Endothelial cell (in vitro differentiated cells): ENCODE measurements at regions not wholly inside any gene's neighbourhood (a gene's known extent, or its start where the extent isn't known, plus 50 kb on each side); places are given as distances from the start of the nearest gene placed in this dataset.

Experiments used
- DNase-seq: peaks from one replicate; pipeline ENCODE4 v3.0.0; 2021; ENCODE audit warnings: low spot score
- H3K27ac Mint-ChIP-seq: one replicate; pipeline ENCODE4 v1.8.0; 2021; ENCODE audit warnings: mixed read lengths, inconsistent platforms; ENCODE audit not compliant: unreplicated experiment
- H3K27me3 Mint-ChIP-seq: one replicate; pipeline ENCODE4 v1.8.0; 2021; ENCODE audit warnings: mild to moderate bottlenecking, moderate library complexity, mixed read lengths, inconsistent platforms; ENCODE audit not compliant: unreplicated experiment
- H3K36me3 Mint-ChIP-seq: one replicate; pipeline ENCODE4 v1.8.0; 2021; ENCODE audit warnings: mild to moderate bottlenecking, low read depth, mixed read lengths, inconsistent platforms; ENCODE audit not compliant: unreplicated experiment
- H3K4me1 Mint-ChIP-seq: one replicate; pipeline ENCODE4 v1.8.0; 2021; ENCODE audit warnings: mild to moderate bottlenecking, mixed read lengths, inconsistent platforms; ENCODE audit not compliant: unreplicated experiment
- H3K4me3 Mint-ChIP-seq: one replicate; pipeline ENCODE4 v1.8.0; 2021; ENCODE audit warnings: mild to moderate bottlenecking, mixed read lengths, inconsistent platforms; ENCODE audit not compliant: unreplicated experiment
- H3K9me3 Mint-ChIP-seq: one replicate; pipeline ENCODE4 v1.8.0; 2021; ENCODE audit warnings: mixed read lengths, inconsistent platforms; ENCODE audit not compliant: unreplicated experiment
- CTCF ChIP-seq: fragments of 200-600 bp; sonication (generic); IDR thresholded peaks from one replicate; pipeline ENCODE4 v1.5.0; 2021; ENCODE audit warnings: antibody characterized with exemption; ENCODE audit not compliant: unreplicated experiment

GRCh38 chr6:1088492-1089001, 223.4 kb upstream of the FOXQ1 start:
- Mint-ChIP-seq H3K27ac (no peak overlapping the region), H3K27me3 (peaks cover 1% of the 10 kb centered on the region), H3K36me3 (no peaks in the 10 kb centered on the region), H3K4me3 (no peak overlapping the region), H3K9me3 (no peaks in the 10 kb centered on the region), H3K4me1 (no peaks in the 10 kb centered on the region)
- TF ChIP-seq CTCF = no peak
- no peak for DNase-seq

GRCh38 chr6:1087154-1087843, 224.6 kb upstream of the FOXQ1 start:
- Mint-ChIP-seq H3K27ac (no peak overlapping the region), H3K4me3 (no peak overlapping the region), H3K27me3 (peaks cover 1% of the 10 kb centered on the region), H3K36me3 (no peaks in the 10 kb centered on the region), H3K4me1 (no peaks in the 10 kb centered on the region), H3K9me3 (no peaks in the 10 kb centered on the region)
- no peak for TF ChIP-seq CTCF
- DNase-seq = no peak

GRCh38 chr6:1086446-1087153, 225.3 kb upstream of the FOXQ1 start:
- H3K27ac Mint-ChIP-seq = no peak overlapping the region
- H3K36me3 Mint-ChIP-seq = no peaks in the 10 kb centered on the region
- H3K27me3 Mint-ChIP-seq = peaks cover 1% of the 10 kb centered on the region
- no peak for TF ChIP-seq CTCF
- H3K9me3 Mint-ChIP-seq = no peaks in the 10 kb centered on the region
- no peak overlapping the region for H3K4me3 Mint-ChIP-seq
- peaks cover 5% of the 10 kb centered on the region for H3K4me1 Mint-ChIP-seq
- DNase-seq = no peak

- no peak for TF ChIP-seq CTCF
- Mint-ChIP-seq H3K36me3 (no peaks in the 10 kb centered on the region), H3K4me1 (peaks cover 10% of the 10 kb centered on the region), H3K27ac (no peak overlapping the region), H3K4me3 (no peak overlapping the region), H3K27me3 (no peaks in the 10 kb centered on the region), H3K9me3 (no peaks in the 10 kb centered on the region)
- DNase-seq = no peak
Observed at GRCh38 chr6:1082285-1082935, 229.5 kb upstream of the FOXQ1 start.
